ENCODE measurements at regions not wholly inside any gene's neighbourhood (a gene's known extent, or its start where the extent isn't known, plus 50 kb on each side); places are given as distances from the start of the nearest gene placed in this dataset.

DNA sequence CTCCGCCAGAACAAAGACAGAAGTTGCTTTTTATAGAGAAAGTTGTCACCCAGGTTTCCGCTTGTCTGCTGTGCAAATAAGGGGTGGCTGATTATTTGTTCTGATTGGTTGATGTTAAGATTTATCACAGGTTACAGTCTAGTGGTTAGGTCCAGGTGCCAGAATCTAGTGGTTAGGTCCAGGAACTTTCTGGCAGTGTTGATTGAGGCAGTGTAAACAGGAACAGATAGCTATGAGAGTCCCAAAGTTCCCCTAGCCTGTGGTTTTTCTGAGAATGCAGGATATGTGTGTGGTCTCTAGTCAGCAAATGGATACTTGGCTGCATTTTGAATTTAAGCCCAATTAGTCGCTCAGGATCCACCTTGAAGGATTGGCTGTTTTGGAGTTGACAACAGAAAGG lies 148.0 kb downstream of the TMEM200A start:
- intact Hi-C loops (cut with DNase I, micrococcal nuclease), result no loop called here
- peak in 1 of 3 donors; percentile 39 for DNase-seq
- Histone ChIP-seq H3K4me1 (ENCODE audit: low read depth) (peaks cover 4% of the 10 kb centered on the region), H3K36me3 (ENCODE audit: low read depth) (no peaks in the 10 kb centered on the region), H3K9me3 (no peaks in the 10 kb centered on the region), H3K4me3 (no peak overlapping the region)
- TF ChIP-seq, protein P1, sequence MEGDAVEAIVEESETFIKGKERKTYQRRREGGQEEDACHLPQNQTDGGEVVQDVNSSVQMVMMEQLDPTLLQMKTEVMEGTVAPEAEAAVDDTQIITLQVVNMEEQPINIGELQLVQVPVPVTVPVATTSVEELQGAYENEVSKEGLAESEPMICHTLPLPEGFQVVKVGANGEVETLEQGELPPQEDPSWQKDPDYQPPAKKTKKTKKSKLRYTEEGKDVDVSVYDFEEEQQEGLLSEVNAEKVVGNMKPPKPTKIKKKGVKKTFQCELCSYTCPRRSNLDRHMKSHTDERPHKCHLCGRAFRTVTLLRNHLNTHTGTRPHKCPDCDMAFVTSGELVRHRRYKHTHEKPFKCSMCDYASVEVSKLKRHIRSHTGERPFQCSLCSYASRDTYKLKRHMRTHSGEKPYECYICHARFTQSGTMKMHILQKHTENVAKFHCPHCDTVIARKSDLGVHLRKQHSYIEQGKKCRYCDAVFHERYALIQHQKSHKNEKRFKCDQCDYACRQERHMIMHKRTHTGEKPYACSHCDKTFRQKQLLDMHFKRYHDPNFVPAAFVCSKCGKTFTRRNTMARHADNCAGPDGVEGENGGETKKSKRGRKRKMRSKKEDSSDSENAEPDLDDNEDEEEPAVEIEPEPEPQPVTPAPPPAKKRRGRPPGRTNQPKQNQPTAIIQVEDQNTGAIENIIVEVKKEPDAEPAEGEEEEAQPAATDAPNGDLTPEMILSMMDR (IDR thresholded peaks at IDR 0.05), result no peak
- peak; percentile 87 for ATAC-seq

DNA sequence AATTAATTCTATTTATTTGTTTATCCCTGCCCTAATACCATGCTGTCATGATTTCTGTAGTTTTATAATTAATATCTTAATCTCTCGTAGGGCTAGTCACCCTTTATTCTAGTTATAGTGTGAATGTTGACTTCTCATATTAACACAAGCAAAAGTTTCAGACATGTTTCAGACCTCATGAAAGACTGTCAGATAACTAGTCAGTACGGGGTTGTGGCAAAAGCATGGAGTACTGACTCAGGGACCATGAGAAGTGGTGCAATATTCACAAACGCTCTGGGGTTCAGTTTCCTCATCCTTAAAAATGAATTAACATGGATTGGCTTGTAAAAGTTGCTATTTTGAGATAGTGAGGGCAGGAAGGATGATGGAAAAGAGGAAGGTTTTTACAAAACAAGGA lies 148.9 kb downstream of the TMEM200A start:
- DNase-seq (no peak), ATAC-seq (no peak)
- H3K36me3 ChIP-seq (ENCODE audit: low read depth), result no peaks in the 10 kb centered on the region
- TF ChIP-seq, protein P1 (IDR thresholded peaks at IDR 0.05), result no peak
- H3K4me3 ChIP-seq, result no peak overlapping the region
- no peaks in the 10 kb centered on the region for H3K9me3 ChIP-seq
- intact Hi-C loops (cut with DNase I, micrococcal nuclease), result no loop called here
- H3K4me1 ChIP-seq (ENCODE audit: low read depth), result peaks cover 4% of the 10 kb centered on the region

DNA sequence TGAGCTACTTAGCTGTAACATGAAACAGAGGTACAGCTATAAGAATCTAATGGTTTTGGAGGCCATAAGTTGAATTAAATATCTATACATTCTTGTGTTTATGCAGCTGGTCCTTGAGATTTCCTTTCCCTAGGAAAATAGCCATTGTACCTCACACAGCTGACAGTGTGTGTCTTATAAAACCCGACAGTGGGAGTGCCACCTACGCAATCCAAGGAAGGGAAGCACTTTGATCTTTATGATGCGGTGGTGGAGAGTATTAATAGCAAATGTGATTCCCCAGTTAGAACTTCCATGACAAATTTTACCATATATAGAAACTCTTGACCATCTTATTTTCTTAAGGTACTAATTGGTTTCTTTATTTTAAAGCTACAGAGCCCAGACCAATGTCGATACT lies 149.5 kb downstream of the TMEM200A start:
- intact Hi-C loops (cut with DNase I, micrococcal nuclease), result no loop called here
- DNase-seq (no peak), ATAC-seq (no peak)
- H3K36me3 ChIP-seq (ENCODE audit: low read depth), result no peaks in the 10 kb centered on the region
- no peaks in the 10 kb centered on the region for H3K9me3 ChIP-seq
- H3K4me3 ChIP-seq, result no peak overlapping the region
- TF ChIP-seq, protein P1 (IDR thresholded peaks at IDR 0.05), result no peak
- peaks cover 4% of the 10 kb centered on the region for H3K4me1 ChIP-seq (ENCODE audit: low read depth)

DNA sequence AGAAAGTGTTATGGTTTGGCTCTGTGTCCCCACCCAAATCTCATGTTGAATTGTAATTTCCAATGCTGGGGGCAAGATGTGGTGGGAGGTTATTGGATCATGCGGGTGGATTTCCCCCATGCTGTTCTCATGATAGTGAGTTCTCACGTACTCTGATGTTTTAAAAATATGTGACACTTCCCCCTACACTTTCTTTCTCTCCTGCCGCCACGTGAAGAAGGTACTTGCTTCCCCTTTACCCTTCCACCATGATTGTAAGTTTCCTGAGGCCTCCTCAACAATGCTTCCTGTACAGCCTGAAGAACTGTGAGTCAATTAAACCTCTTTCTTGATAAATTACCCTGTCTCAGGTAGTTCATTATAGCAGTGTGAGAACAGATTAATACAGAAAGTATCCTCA lies 150.8 kb downstream of the TMEM200A start:
- intact Hi-C loops (cut with DNase I, micrococcal nuclease), result no loop called here
- Histone ChIP-seq H3K9me3 (no peaks in the 10 kb centered on the region), H3K4me1 (ENCODE audit: low read depth) (peaks cover 4% of the 10 kb centered on the region), H3K4me3 (no peak overlapping the region), H3K36me3 (ENCODE audit: low read depth) (no peaks in the 10 kb centered on the region)
- TF ChIP-seq, protein P1 (IDR thresholded peaks at IDR 0.05), result no peak
- DNase-seq (no peak), ATAC-seq (no peak)

DNA sequence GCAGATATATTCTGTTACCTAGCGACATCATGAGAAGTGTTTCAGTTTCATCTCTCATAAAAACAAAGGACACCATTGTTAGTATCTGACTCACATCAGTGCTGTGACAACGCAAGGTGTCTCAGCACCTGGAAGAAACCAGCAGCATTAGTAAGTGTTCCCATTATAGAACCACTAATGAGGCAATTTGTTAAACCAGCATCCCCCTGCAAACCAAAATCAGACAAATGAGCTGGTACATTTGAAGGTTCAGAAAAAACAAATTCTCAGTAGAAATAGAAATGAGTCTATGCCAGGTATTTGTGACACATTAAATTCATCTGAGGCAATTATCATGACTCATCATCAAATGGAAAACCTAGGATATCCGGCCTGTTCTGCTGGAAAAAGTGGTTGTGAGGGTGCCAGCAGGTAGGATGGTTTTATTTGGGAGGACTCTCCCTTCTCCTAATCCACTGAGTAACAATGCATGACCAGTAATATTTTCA lies 151.7 kb downstream of the TMEM200A start:
- no peaks in the 10 kb centered on the region for H3K9me3 ChIP-seq
- H3K4me1 ChIP-seq (ENCODE audit: low read depth), result peaks cover 4% of the 10 kb centered on the region
- no peak for DNase-seq
- intact Hi-C loops (cut with DNase I, micrococcal nuclease), result no loop called here
- peak; percentile 54 for ATAC-seq
- H3K4me3 ChIP-seq, result no peak overlapping the region
- TF ChIP-seq, protein P1 (IDR thresholded peaks at IDR 0.05), result no peak
- H3K36me3 ChIP-seq (ENCODE audit: low read depth), result no peaks in the 10 kb centered on the region

DNA sequence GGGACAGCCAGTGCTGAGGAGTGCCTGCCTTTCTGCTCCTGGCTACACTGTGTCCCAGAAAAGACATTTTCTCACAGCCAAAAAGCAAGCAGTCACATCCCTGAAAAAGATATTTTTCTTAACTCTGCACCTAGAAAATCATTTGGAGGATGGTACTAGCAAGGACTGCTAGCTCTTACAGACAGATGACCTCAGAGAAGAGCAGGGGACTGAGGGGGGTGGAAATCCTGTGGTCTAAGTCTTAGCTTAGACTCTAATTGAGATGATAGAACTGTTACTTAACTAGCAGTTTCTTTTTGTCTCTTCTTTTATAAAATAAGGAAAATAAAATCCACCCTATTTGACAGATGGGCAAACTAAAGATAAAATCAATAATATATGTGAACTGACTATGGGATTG lies 152.8 kb downstream of the TMEM200A start:
- DNase-seq, result no peak
- H3K9me3 ChIP-seq, result no peaks in the 10 kb centered on the region
- TF ChIP-seq, protein P1 (IDR thresholded peaks at IDR 0.05), result no peak
- no peak overlapping the region for H3K4me3 ChIP-seq
- H3K36me3 ChIP-seq (ENCODE audit: low read depth), result no peaks in the 10 kb centered on the region
- H3K4me1 ChIP-seq (ENCODE audit: low read depth), result no peaks in the 10 kb centered on the region
- no peak for ATAC-seq
- intact Hi-C loops (cut with DNase I, micrococcal nuclease), result no loop called here

Data from mucosa of descending colon (tissue), 3 donors.